GM23248 (cell line): ENCODE measurements at regions not wholly inside any gene's neighbourhood (a gene's known extent, or its start where the extent isn't known, plus 50 kb on each side); places are given as distances from the start of the nearest gene placed in this dataset.

Source experiments
- DNase-seq: peaks from one replicate; pipeline ENCODE4 v3.0.0-alpha.2; 2015
- H2AFZ ChIP-seq: fragments of 200-600 bp; sonication (generic); 2 replicates; pipeline ENCODE4 v1.6.1; 2016; ENCODE audit warnings: antibody characterized with exemption
- H3F3A ChIP-seq: fragments of 200-600 bp; sonication (generic); 2 replicates; pipeline ENCODE4 v1.6.1; 2016; ENCODE audit warnings: mild to moderate bottlenecking, antibody characterized with exemption, mixed run types; ENCODE audit not compliant: insufficient read depth
- H3K27ac ChIP-seq: fragments of 200-600 bp; sonication (generic); 2 replicates; pipeline ENCODE4 v1.5.1; 2016; ENCODE audit warnings: mild to moderate bottlenecking
- H3K27me3 ChIP-seq: fragments of 200-600 bp; sonication (generic); replicated peaks from 2 replicates; pipeline ENCODE4 v1.6.1; 2016; ENCODE audit warnings: mild to moderate bottlenecking; ENCODE audit not compliant: insufficient read depth
- H3K36me3 ChIP-seq: fragments of 200-600 bp; sonication (generic); 2 replicates; pipeline ENCODE4 v1.6.1; 2016; ENCODE audit warnings: low read depth, mild to moderate bottlenecking
- H3K4me1 ChIP-seq: fragments of 200-600 bp; sonication (generic); 2 replicates; pipeline ENCODE4 v1.6.1; 2016; ENCODE audit warnings: mild to moderate bottlenecking; ENCODE audit not compliant: insufficient read depth
- H3K4me2 ChIP-seq: fragments of 200-600 bp; sonication (generic); one replicate; pipeline ENCODE4 v1.6.1; 2016; ENCODE audit warnings: mild to moderate bottlenecking; ENCODE audit not compliant: unreplicated experiment
- H3K4me3 ChIP-seq: fragments of 200-600 bp; sonication (generic); 2 replicates; pipeline ENCODE4 v1.5.1; 2016; ENCODE audit warnings: mild to moderate bottlenecking
- H3K79me2 ChIP-seq: fragments of 200-600 bp; sonication (generic); 2 replicates; pipeline ENCODE4 v1.6.1; 2016; ENCODE audit warnings: mild to moderate bottlenecking; ENCODE audit not compliant: insufficient read depth
- H3K9ac ChIP-seq: fragments of 200-600 bp; sonication (generic); 2 replicates; pipeline ENCODE4 v1.6.1; 2016; ENCODE audit warnings: mild to moderate bottlenecking
- H3K9me2 ChIP-seq: fragments of 200-600 bp; sonication (generic); 2 replicates; pipeline ENCODE4 v1.6.1; 2016; ENCODE audit warnings: mixed run types, mild to moderate bottlenecking, moderate library complexity; ENCODE audit not compliant: insufficient read depth
- H3K9me3 ChIP-seq: fragments of 200-600 bp; sonication (generic); one replicate; pipeline ENCODE4 v1.6.1; 2017; ENCODE audit warnings: low read depth
- H4K20me1 ChIP-seq: fragments of 200-600 bp; sonication (generic); 2 replicates; pipeline ENCODE4 v1.6.0; 2016; ENCODE audit not compliant: insufficient read depth
- EZH2 ChIP-seq: fragments of 200-600 bp; sonication (generic); IDR thresholded peaks from 2 replicates; pipeline ENCODE4 v1.6.1; 2018; ENCODE audit warnings: antibody characterized with exemption, mild to moderate bottlenecking; ENCODE audit not compliant: insufficient read depth, poor library complexity, severe bottlenecking
- EZH2phosphoT487 ChIP-seq: fragments of 200-600 bp; sonication (generic); IDR thresholded peaks from 2 replicates; pipeline ENCODE4 v1.6.1; 2018; ENCODE audit warnings: antibody characterized with exemption, moderate library complexity, mild to moderate bottlenecking, low read depth; ENCODE audit not compliant: insufficient read depth
- WGBS, 2 experiments: methylation state at CpG; one replicate each; pipeline ENCODE4 v1.1.6; 2015 to 2017; ENCODE audit warnings: low lambda C conversion rate in 2 of 2, low coverage in 1 of 2; ENCODE audit errors: missing lambda C conversion rate in 2 of 2; 5-methylcytosine and 5-hydroxymethylcytosine counted together
- in situ Hi-C: fragments of 300-500 bp; cut with MboI; formaldehyde crosslinking; loops from 2 replicates; pipeline ENCODE4 v1.15.0; 2020

- H3K27ac ChIP-seq, result no peak overlapping the region
- H3F3A ChIP-seq, result no peaks in the 10 kb centered on the region
- H3K9me3 ChIP-seq, result no peaks in the 10 kb centered on the region
- DNase-seq, result no peak
- no peaks in the 10 kb centered on the region for H3K27me3 ChIP-seq
- WGBS, 2 experiments, result 10 to 31% methylated on average over 1 of the region's 1 CpG
- H3K9me2 ChIP-seq, result no peaks in the 10 kb centered on the region
- no peaks in the 10 kb centered on the region for H4K20me1 ChIP-seq
- no peak overlapping the region for H3K4me2 ChIP-seq
- no peaks in the 10 kb centered on the region for H3K79me2 ChIP-seq
- H3K4me1 ChIP-seq, result no peaks in the 10 kb centered on the region
- no peak overlapping the region for H2AFZ ChIP-seq
- in situ Hi-C loops, result no loop called here
- no peaks in the 10 kb centered on the region for H3K36me3 ChIP-seq
- TF ChIP-seq EZH2phosphoT487 (no peak), EZH2 (no peak)
- no peak overlapping the region for H3K4me3 ChIP-seq
- no peak overlapping the region for H3K9ac ChIP-seq
Measured at GRCh38 chr14:35456261-35456660, 51.7 kb upstream of the NFKBIA start.

GRCh38 chr14:35458442-35458841 is 53.9 kb upstream of the NFKBIA start:
- TF ChIP-seq EZH2phosphoT487 (no peak), EZH2 (no peak)
- no peak overlapping the region for H3K9ac ChIP-seq
- no peak overlapping the region for H3K27ac ChIP-seq
- no peaks in the 10 kb centered on the region for H3K9me3 ChIP-seq
- H3K79me2 ChIP-seq, result no peaks in the 10 kb centered on the region
- H3K4me2 ChIP-seq, result no peak overlapping the region
- no peak overlapping the region for H3K4me3 ChIP-seq
- no peaks in the 10 kb centered on the region for H3K36me3 ChIP-seq
- DNase-seq, result no peak
- H3F3A ChIP-seq, result no peaks in the 10 kb centered on the region
- no peaks in the 10 kb centered on the region for H4K20me1 ChIP-seq
- no peak overlapping the region for H2AFZ ChIP-seq
- H3K27me3 ChIP-seq, result no peaks in the 10 kb centered on the region
- no peaks in the 10 kb centered on the region for H3K9me2 ChIP-seq
- WGBS, 2 experiments, result 55 to 62% methylated on average over 1 of the region's 1 CpG
- H3K4me1 ChIP-seq, result no peaks in the 10 kb centered on the region
- in situ Hi-C loops, result no loop called here

DNA sequence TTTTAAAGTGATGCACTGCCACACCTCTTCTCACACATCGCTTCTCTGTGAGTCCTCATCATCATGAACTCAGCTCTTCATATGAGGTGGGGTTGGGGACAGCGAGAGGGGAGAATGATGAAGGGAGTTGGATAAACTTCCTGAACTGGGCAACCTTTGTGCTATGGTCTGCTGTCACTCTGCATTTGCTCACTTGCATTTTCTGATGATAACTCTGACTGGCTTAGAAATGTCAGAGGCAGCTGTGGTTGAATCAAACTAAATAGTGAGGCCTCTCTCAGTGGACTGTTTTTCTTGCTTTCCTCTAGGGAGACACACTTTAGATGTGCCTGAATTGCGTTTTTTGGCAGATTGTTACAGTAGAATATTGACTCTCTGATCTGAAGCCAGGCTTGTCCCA is 55.2 kb upstream of the NFKBIA start:
- Histone ChIP-seq H4K20me1 (no peaks in the 10 kb centered on the region), H2AFZ (no peak overlapping the region), H3K9ac (no peak overlapping the region), H3K36me3 (no peaks in the 10 kb centered on the region), H3K4me2 (no peak overlapping the region), H3K9me2 (no peaks in the 10 kb centered on the region), H3K79me2 (no peaks in the 10 kb centered on the region), H3F3A (no peaks in the 10 kb centered on the region), H3K9me3 (no peaks in the 10 kb centered on the region), H3K4me3 (no peak overlapping the region), H3K27me3 (no peaks in the 10 kb centered on the region), H3K27ac (no peak overlapping the region), H3K4me1 (no peaks in the 10 kb centered on the region)
- no peak for DNase-seq
- 17 to 18% methylated on average over 3 of the region's 3 CpGs for WGBS, 2 experiments
- in situ Hi-C loops, result no loop called here
- no peak for TF ChIP-seq EZH2phosphoT487
- no peak for TF ChIP-seq EZH2

DNA sequence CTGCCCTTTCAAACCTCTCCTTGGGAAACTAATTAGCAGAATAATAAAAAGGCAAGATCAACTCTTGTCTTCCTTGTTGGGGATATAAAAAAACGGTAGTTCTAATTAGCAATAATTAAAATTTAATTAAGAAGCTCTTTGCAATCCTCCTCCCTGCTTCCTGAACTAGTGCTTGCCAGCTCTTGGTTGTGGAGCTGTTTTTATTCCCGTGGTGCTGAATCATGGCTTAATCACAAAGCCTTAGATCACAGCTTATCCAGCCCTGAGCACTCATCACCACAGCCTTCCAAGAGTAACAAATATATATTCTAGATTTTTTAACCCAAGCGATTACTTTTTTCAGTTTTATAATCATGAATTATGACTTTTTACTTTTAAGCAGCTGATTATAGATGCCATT is 63.2 kb upstream of the INSM2 start:
- H4K20me1 ChIP-seq, result no peaks in the 10 kb centered on the region
- no peaks in the 10 kb centered on the region for H3F3A ChIP-seq
- no peak overlapping the region for H3K4me3 ChIP-seq
- no peak overlapping the region for H3K9ac ChIP-seq
- no peaks in the 10 kb centered on the region for H3K9me3 ChIP-seq
- H3K27ac ChIP-seq, result no peak overlapping the region
- H3K9me2 ChIP-seq, result no peaks in the 10 kb centered on the region
- no peak for TF ChIP-seq EZH2
- TF ChIP-seq EZH2phosphoT487, result no peak
- H3K4me1 ChIP-seq, result no peaks in the 10 kb centered on the region
- no peaks in the 10 kb centered on the region; the same call in 1 of the 2 replicates for H3K27me3 ChIP-seq
- in situ Hi-C loops, result no loop called here
- no peak overlapping the region for H3K4me2 ChIP-seq
- 14 to 19% methylated on average over 3 of the region's 3 CpGs for WGBS, 2 experiments
- DNase-seq, result peak; percentile 30
- no peak overlapping the region for H2AFZ ChIP-seq
- H3K79me2 ChIP-seq, result no peaks in the 10 kb centered on the region
- H3K36me3 ChIP-seq, result no peaks in the 10 kb centered on the region

DNA sequence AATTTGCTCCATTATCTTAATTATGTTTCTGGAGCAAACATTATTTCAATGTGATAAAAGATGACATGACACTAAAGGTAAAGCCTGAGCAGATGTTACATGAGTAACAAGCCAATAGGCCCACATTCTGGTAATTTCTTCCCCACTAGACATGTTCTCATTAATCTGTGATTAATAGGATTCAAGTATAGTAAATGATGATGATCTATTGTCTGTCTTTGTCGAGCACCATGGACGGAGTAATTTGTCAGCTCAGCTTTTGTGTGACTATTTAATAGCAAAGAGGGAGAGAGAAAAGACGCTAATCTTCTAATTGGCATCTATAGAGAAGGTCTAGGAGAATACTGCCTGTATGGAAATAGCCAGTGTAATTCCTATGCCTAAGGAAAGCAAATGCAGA is 62.2 kb upstream of the INSM2 start:
- H3K9ac ChIP-seq, result no peak overlapping the region
- in situ Hi-C loops, result no loop called here
- H3F3A ChIP-seq, result no peaks in the 10 kb centered on the region
- no peaks in the 10 kb centered on the region for H4K20me1 ChIP-seq
- H3K4me3 ChIP-seq, result no peak overlapping the region
- no peaks in the 10 kb centered on the region for H3K79me2 ChIP-seq
- WGBS, 2 experiments, result 26 to 33% methylated on average over 3 of the region's 3 CpGs
- TF ChIP-seq EZH2phosphoT487 (no peak), EZH2 (no peak)
- no peak for DNase-seq
- H3K9me2 ChIP-seq, result no peaks in the 10 kb centered on the region
- H3K4me1 ChIP-seq, result no peaks in the 10 kb centered on the region
- H3K27me3 ChIP-seq, result no peaks in the 10 kb centered on the region; the same call in 1 of the 2 replicates
- no peaks in the 10 kb centered on the region for H3K36me3 ChIP-seq
- H3K4me2 ChIP-seq, result no peak overlapping the region
- H2AFZ ChIP-seq, result no peak overlapping the region
- H3K9me3 ChIP-seq, result no peaks in the 10 kb centered on the region
- H3K27ac ChIP-seq, result no peak overlapping the region
